ENCODE measurements at regions not wholly inside any gene's neighbourhood (a gene's known extent, or its start where the extent isn't known, plus 50 kb on each side); places are given as distances from the start of the nearest gene placed in this dataset.

DNA sequence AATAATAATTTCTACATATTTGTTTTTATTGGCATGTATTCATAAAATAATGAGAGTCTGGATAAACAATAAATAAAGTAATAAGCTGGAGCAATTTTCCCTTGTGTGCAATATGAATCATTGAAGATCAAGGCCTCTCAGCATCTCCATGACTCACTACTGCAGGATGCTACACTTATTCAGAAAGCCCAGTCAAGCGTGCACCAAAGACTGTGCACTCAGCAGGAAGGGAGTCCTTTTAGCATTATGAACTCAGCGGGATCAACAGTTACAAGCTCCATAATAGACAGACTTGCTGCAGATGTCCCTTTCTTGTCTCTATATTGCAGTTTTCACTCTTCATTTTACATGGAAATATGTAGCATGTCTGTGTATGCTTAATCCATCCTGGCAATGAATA, 485.3 kb downstream of the CDH9 start:
- Histone ChIP-seq H2AK5ac (ENCODE audit: insufficient read length, low read length) (no peak overlapping the region), H3K79me2 (ENCODE audit: insufficient read depth, low read length) (no peaks in the 10 kb centered on the region), H4K20me1 (ENCODE audit: control insufficient read depth, insufficient read depth, insufficient read length) (no peaks in the 10 kb centered on the region), H2BK20ac (ENCODE audit: low read depth, low read length, poor library complexity, severe bottlenecking) (no peak overlapping the region), H3K27ac (ENCODE audit: insufficient read length, low read depth, low read length) (no peak overlapping the region), H2BK120ac (ENCODE audit: low read depth, low read length, poor library complexity, severe bottlenecking) (no peak overlapping the region), H3K14ac (ENCODE audit: insufficient read depth, low read length) (no peak overlapping the region), H3K9ac (ENCODE audit: extremely low read depth, insufficient read length, low read length) (no peak overlapping the region), H3K4me1 (ENCODE audit: insufficient read depth, low read length) (no peaks in the 10 kb centered on the region), H3K79me1 (ENCODE audit: insufficient read depth, low read depth, low read length, poor library complexity, severe bottlenecking) (no peaks in the 10 kb centered on the region), H3K4me2 (ENCODE audit: insufficient read depth, insufficient read length, low read length) (no peak overlapping the region), H3T11ph (ENCODE audit: low read length) (no peak overlapping the region), H3K27me3 (ENCODE audit: insufficient read depth, low read length) (no peaks in the 10 kb centered on the region), H4K8ac (replicated peaks; ENCODE audit: insufficient read length, low read depth, low read length) (no peak overlapping the region), H2AFZ (ENCODE audit: low read length) (no peak overlapping the region), H4K91ac (ENCODE audit: insufficient read length, low read depth, low read length) (no peak overlapping the region), H2BK15ac (ENCODE audit: low read depth, low read length) (no peak overlapping the region), H3K9me3 (ENCODE audit: control insufficient read depth, low read depth, low read length) (no peaks in the 10 kb centered on the region), H3K18ac (ENCODE audit: insufficient read length, low read depth, low read length) (no peak overlapping the region), H3K56ac (ENCODE audit: insufficient read length, low read depth, low read length) (no peak overlapping the region), H4K5ac (ENCODE audit: insufficient read length, low read depth, low read length) (no peak overlapping the region), H2BK12ac (ENCODE audit: insufficient read length, low read depth, low read length) (no peak overlapping the region), H3K4ac (ENCODE audit: low read depth, low read length) (no peak overlapping the region), H3K23me2 (ENCODE audit: insufficient read length, low read depth, low read length, poor library complexity, severe bottlenecking) (no peaks in the 10 kb centered on the region), H2BK5ac (ENCODE audit: insufficient read length, low read length) (no peak overlapping the region), H3K23ac (ENCODE audit: insufficient read length, low read depth, low read length) (no peak overlapping the region)
- Mint-ChIP-seq H3K27me3 (ENCODE audit: low read depth) (no peaks in the 10 kb centered on the region), H3K4me1 (no peaks in the 10 kb centered on the region), H3K27ac (no peak overlapping the region), H3K36me3 (ENCODE audit: insufficient read depth in 1 of 3, low read depth in 3 of 3) (no peaks in the 10 kb centered on the region), H3K4me3 (no peak overlapping the region), H3K9me3 (no peaks in the 10 kb centered on the region; a peak in 1 of 5 replicates)
- TF ChIP-seq, protein P1, sequence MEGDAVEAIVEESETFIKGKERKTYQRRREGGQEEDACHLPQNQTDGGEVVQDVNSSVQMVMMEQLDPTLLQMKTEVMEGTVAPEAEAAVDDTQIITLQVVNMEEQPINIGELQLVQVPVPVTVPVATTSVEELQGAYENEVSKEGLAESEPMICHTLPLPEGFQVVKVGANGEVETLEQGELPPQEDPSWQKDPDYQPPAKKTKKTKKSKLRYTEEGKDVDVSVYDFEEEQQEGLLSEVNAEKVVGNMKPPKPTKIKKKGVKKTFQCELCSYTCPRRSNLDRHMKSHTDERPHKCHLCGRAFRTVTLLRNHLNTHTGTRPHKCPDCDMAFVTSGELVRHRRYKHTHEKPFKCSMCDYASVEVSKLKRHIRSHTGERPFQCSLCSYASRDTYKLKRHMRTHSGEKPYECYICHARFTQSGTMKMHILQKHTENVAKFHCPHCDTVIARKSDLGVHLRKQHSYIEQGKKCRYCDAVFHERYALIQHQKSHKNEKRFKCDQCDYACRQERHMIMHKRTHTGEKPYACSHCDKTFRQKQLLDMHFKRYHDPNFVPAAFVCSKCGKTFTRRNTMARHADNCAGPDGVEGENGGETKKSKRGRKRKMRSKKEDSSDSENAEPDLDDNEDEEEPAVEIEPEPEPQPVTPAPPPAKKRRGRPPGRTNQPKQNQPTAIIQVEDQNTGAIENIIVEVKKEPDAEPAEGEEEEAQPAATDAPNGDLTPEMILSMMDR (conservative IDR thresholded peaks at IDR 0.05): no peak
- no peak for DNase-seq
- WGBS (ENCODE audit: extremely low coverage, insufficient read length, low lambda C conversion rate): no CpG with 5 or more reads among the region's 2 CpGs
